NCI-H82 (cell line): ENCODE measurements at regions not wholly inside any gene's neighbourhood (a gene's known extent, or its start where the extent isn't known, plus 50 kb on each side); places are given as distances from the start of the nearest gene placed in this dataset.
"Not testable (repeated sequence)": the region's sequence is repeated elsewhere in the genome, so short reads cannot be mapped to it uniquely, and the experiment has no call there.

Experiments used
- DNase-seq: peaks from one replicate; lab custom pipeline; 2025; lab: John Stamatoyannopoulos, UW

GRCh38 chr3:16055606-16056211 is 118.8 kb upstream of the GALNT15 start:
- DNase-seq: no peak

- no peak for DNase-seq
Observed at GRCh38 chr3:16056217-16056616, 118.3 kb upstream of the GALNT15 start.

GRCh38 chr3:16058521-16058920 is 116.0 kb upstream of the GALNT15 start:
- no peak for DNase-seq

GRCh38 chr3:16059081-16059537 is 115.4 kb upstream of the GALNT15 start:
- no peak for DNase-seq

DNA sequence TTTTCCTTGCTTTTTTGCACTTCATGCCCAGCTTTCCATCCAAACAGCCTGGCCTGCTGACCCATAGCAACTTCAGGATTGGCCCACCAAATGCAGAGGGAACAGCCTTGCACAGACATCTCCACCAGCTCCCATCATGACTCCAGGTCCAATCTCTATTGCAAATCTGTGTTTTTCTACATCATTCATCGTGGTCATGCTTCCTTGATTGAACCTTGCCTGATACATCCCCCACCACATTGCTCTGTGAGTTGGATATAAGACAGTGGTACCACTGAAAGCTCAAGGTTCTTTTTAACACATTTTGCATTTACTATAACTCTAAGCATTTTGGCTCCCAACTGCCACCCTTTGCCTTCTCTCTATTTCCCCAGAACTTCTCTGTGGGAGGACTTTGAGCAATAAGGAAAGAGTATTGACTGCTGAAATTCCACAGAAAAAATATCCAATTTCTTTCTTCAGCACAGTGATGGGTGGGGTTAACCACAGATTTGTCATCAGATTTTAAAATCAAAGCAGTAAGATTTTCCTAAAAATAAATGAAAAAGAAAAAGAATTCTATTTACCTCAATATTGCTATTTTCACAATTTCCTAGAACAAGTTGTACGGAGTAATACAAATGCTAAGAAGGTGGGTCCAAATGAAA is 114.6 kb upstream of the GALNT15 start:
- DNase-seq: no peak

DNA sequence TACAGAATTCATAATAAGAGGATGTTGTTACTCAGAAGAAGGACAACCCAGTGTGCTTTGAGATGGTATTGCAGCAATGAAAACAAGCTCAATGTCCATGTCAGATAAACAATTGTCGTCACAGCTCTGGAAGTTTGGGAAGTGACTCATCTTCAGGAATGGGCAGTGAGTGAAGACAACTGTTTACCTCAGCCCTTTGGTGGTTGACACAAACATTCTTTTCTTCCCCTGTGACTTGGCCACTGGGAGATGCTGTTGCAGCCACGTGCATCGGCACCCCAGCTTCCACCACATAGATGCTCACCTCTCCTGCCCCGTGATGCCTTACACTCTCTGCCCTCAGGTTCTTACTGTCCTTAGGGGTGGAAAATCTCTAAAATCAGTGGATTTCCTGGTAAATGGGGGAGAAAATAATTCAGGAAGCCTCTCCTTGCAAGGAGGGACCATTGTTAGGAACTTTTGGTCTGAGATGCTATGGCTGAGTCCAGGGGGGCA is 114.1 kb upstream of the GALNT15 start:
- DNase-seq: no peak

- DNase-seq: no peak
Observed at GRCh38 chr3:16060945-16061344, 113.5 kb upstream of the GALNT15 start.

DNA sequence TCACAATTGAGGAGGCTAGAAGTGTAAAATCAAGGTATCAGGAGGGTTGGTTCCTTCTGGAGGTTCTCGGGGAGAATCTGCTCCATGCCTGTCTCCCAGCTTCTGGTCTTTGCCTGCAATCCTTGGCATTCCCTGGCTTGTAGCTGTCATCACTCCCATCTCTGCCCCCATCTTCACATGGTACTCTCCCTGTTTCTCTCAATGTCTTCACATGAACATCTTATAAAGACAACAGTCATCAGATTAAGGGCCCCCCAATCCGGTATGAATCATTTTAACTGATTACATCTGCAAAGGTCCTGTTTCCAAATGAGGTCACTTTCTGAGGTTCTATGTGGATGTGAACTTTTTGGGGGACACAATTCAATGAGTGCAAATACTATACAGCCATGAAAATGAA is 113.0 kb upstream of the GALNT15 start:
- no peak for DNase-seq

DNA sequence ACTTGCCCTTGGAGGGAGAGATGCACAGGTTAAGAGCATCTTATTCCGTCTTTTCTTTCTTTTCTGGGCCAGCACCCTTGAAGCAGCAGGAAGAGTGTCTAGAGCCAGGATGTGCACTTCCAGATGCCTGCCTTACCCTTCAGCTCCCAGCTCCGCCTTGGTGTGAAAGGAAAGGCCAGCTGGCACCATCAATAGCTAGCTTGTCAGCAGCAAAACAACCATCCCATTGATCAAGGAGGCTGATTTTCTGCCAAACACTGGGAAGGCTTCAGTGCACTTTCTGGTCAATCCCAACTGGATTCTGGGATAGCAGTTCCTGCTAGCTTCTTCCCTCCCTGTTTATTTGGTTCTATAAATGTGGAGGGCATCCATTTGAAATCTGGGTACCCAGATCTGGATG is 110.9 kb upstream of the GALNT15 start:
- DNase-seq: no peak

DNA sequence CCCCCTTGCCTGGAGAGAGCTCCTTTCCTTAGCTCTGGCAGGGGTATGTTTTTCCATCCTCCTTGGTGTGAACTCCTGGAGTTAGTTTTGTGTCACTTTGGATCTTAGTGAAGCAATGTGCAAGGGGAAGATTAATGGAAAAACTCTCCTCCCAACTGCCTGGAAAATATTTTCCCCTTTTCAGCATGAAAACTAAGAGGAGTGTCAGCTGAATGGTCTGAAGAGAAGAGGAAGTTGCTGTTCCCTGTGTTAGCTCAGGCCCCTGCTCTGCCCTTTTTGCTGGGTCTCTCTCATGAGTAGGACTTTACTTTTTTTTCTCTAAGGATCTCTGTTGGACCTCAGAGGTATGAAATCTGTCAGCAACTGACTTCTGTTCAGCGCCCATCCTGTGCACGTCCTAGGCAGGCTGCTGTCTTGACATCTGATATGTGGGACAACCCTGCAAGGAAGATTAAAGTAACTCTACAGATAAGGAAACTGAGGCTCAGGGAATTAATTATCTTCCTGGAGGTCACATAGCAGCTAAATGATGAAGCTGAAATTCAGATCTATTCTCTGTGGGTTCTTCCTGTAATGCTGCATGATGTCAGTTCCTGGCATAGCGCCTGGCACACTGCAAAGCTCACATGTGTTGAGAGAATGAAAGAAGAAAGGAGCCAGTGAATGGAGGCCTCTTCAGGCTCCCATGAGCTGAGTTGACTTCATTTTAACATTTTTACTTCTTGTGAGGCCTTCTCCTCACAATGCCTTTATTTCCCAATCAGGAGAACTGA is 109.7 kb upstream of the GALNT15 start:
- DNase-seq: no peak

- DNase-seq: no peak
Observed at GRCh38 chr3:16066545-16066944, 107.9 kb upstream of the GALNT15 start.

GRCh38 chr3:16066975-16067374 is 107.5 kb upstream of the GALNT15 start:
- no peak for DNase-seq

- DNase-seq: no peak
Observed at GRCh38 chr3:16067837-16068471, 106.5 kb upstream of the GALNT15 start.

- no peak for DNase-seq
Observed at GRCh38 chr3:16069149-16069922, 105.1 kb upstream of the GALNT15 start.

DNA sequence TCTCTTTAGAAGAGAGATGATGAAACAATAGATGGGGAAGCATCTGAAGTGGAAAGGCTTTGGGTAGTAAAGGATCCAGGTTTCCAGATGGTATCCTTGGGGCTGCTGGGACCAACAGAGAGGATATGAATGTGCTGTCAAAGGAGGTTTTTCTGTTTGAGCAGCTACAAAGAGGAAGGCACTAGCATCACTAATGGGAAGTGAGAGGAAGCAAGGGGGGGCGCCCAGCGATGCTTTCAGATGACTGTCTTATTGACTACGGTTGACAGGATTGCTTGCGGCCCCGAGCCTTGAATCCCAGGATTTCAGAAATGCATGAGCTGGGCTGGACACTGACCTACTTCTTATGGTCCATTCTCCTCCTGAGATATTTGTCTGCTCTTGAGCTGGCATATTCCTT is 103.8 kb upstream of the GALNT15 start:
- no peak for DNase-seq

- DNase-seq: no peak
Observed at GRCh38 chr3:16071206-16071605, 103.3 kb upstream of the GALNT15 start.

DNA sequence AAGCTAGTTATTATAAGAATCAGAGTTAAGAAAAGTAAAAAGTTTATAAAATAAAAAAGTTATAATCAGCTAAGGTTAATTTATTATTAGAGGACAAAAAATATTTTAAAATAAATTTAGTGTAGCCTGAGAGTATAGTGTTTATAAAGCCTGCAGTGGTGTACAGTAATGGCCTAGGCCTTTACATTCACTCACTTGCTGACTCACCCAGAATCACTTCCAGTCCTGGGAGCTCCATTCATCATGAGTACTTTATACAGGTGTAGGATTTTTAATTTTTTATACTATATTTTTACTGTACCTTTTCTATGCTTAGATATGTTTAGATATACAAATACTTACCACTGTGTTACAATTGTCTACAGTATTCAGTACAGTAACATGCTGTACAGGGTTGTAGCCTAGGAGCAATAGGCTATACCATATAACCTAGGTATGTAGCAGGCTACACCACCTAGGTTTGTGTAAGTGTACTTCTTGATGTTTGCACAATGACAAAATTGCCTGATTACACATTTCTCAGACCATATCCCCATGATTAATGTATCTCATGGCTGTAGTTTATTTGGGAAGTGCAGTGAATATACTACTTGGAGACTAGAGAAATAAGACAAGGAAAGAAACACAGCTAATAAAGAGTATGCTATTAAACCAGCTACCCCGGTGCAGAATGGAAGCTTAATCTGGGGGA is 101.9 kb upstream of the GALNT15 start:
- DNase-seq: no peak

DNA sequence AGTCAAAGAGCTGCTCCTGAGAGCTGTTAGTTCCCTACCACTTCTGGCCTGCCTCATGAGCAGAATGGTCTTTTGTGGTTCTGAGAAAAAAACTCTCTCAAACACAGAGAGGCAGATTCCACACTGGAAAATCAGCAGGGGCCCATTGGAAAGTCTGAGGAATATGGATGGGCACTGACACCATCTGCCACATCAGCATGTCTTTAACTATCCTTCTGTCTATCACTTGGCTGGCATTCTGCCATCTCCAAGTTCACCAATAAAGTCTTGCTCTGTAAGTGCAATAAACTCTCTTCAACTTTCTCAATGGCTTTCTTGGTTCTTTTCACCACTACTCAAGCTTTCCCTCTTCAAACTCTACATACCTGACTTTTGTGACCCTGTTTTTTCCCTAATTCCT is 101.3 kb upstream of the GALNT15 start:
- DNase-seq: peak; percentile 21

- DNase-seq: not testable (repeated sequence)
Observed at GRCh38 chr3:16073990-16074671, 100.3 kb upstream of the GALNT15 start.

- no peak for DNase-seq
Observed at GRCh38 chr3:16075647-16076046, 98.8 kb upstream of the GALNT15 start.

GRCh38 chr3:16076564-16076963 is 97.9 kb upstream of the GALNT15 start:
- no peak for DNase-seq
